ENCODE measurements at regions not wholly inside any gene's neighbourhood (a gene's known extent, or its start where the extent isn't known, plus 50 kb on each side); places are given as distances from the start of the nearest gene placed in this dataset.

GRCh38 chr13:58598241-58598640, 966.7 kb downstream of the PCDH17 start:
- TF ChIP-seq POLR2A (IDR thresholded peaks at IDR 0.05), result no peak
- TF ChIP-seq EP300 (IDR thresholded peaks at IDR 0.05), result no peak
- no peak for TF ChIP-seq CTCF (IDR thresholded peaks at IDR 0.05)

Data from tibial nerve (tissue), 4 donors.